Neural crest cell (in vitro differentiated cells): ENCODE measurements at regions not wholly inside any gene's neighbourhood (a gene's known extent, or its start where the extent isn't known, plus 50 kb on each side); places are given as distances from the start of the nearest gene placed in this dataset.

Source experiments
- DNase-seq: peaks from one replicate; pipeline ENCODE4 v3.0.0; 2021; ENCODE audit warnings: low read depth, mixed read lengths, low spot score
- H3K27ac Mint-ChIP-seq: one replicate; pipeline ENCODE4 v1.8.0; 2021; ENCODE audit warnings: mild to moderate bottlenecking, mixed read lengths; ENCODE audit not compliant: unreplicated experiment
- H3K27me3 Mint-ChIP-seq: 2 replicates; pipeline ENCODE4 v1.8.0; 2021; ENCODE audit warnings: low read depth, mild to moderate bottlenecking, mixed read lengths
- H3K36me3 Mint-ChIP-seq: 2 replicates; pipeline ENCODE4 v1.8.0; 2021; ENCODE audit warnings: low read depth, mild to moderate bottlenecking, mixed read lengths
- H3K4me1 Mint-ChIP-seq: 2 replicates; pipeline ENCODE4 v1.8.0; 2021; ENCODE audit warnings: mixed read lengths
- H3K4me3 Mint-ChIP-seq: one replicate; pipeline ENCODE4 v1.8.0; 2021; ENCODE audit warnings: mild to moderate bottlenecking, mixed read lengths
- H3K9me3 Mint-ChIP-seq: 2 replicates; pipeline ENCODE4 v1.8.0; 2021; ENCODE audit warnings: mixed read lengths
- TF ChIP-seq, protein P1 (sequence below): fragments of 200-600 bp; sonication (generic); conservative IDR thresholded peaks from 2 replicates; pipeline ENCODE4 v1.5.0; 2021; ENCODE audit warnings: antibody characterized with exemption, mild to moderate bottlenecking

GRCh38 chr6:163904186-163904585, 489.7 kb downstream of the QKI start:
- H3K4me1 Mint-ChIP-seq, result peaks cover 34% of the 10 kb centered on the region
- peaks cover 8% of the 10 kb centered on the region for H3K36me3 Mint-ChIP-seq
- TF ChIP-seq, protein P1, sequence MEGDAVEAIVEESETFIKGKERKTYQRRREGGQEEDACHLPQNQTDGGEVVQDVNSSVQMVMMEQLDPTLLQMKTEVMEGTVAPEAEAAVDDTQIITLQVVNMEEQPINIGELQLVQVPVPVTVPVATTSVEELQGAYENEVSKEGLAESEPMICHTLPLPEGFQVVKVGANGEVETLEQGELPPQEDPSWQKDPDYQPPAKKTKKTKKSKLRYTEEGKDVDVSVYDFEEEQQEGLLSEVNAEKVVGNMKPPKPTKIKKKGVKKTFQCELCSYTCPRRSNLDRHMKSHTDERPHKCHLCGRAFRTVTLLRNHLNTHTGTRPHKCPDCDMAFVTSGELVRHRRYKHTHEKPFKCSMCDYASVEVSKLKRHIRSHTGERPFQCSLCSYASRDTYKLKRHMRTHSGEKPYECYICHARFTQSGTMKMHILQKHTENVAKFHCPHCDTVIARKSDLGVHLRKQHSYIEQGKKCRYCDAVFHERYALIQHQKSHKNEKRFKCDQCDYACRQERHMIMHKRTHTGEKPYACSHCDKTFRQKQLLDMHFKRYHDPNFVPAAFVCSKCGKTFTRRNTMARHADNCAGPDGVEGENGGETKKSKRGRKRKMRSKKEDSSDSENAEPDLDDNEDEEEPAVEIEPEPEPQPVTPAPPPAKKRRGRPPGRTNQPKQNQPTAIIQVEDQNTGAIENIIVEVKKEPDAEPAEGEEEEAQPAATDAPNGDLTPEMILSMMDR, result no peak
- DNase-seq, result no peak
- no peak overlapping the region for H3K4me3 Mint-ChIP-seq
- no peak overlapping the region for H3K27ac Mint-ChIP-seq
- H3K9me3 Mint-ChIP-seq, result peaks cover 9% of the 10 kb centered on the region
- H3K27me3 Mint-ChIP-seq, result no peaks in the 10 kb centered on the region

DNA sequence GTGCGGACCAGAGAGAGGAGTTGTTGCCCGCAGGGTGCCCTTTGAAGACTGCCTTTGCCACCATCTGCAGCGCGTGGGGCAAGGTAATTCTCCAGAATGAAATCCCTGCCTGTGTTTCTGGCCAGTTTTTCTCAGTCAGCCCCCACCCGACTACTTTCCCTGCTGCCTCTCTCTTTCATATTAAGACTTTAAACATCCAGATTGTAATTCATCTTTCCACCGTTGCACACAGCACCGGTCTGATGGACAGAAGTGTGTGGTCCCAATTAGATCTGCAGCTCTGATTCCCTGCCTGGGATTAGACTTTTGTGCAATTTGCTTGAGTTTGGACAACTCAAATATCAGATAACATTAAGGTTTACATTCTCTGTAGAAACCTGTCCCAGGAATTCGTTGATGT, 489.0 kb downstream of the QKI start:
- Mint-ChIP-seq H3K27ac (no peak overlapping the region), H3K27me3 (no peaks in the 10 kb centered on the region), H3K9me3 (peaks cover 9% of the 10 kb centered on the region), H3K36me3 (peaks cover 8% of the 10 kb centered on the region), H3K4me1 (peaks cover 34% of the 10 kb centered on the region), H3K4me3 (no peak overlapping the region)
- TF ChIP-seq, protein P1, result no peak
- DNase-seq, result no peak

GRCh38 chr6:163902993-163903392, 488.5 kb downstream of the QKI start:
- no peaks in the 10 kb centered on the region for H3K27me3 Mint-ChIP-seq
- TF ChIP-seq, protein P1, result no peak
- peaks cover 8% of the 10 kb centered on the region for H3K9me3 Mint-ChIP-seq
- DNase-seq, result no peak
- H3K36me3 Mint-ChIP-seq, result peaks cover 7% of the 10 kb centered on the region
- H3K4me1 Mint-ChIP-seq, result peaks cover 30% of the 10 kb centered on the region
- H3K27ac Mint-ChIP-seq, result no peak overlapping the region
- no peak overlapping the region for H3K4me3 Mint-ChIP-seq

DNA sequence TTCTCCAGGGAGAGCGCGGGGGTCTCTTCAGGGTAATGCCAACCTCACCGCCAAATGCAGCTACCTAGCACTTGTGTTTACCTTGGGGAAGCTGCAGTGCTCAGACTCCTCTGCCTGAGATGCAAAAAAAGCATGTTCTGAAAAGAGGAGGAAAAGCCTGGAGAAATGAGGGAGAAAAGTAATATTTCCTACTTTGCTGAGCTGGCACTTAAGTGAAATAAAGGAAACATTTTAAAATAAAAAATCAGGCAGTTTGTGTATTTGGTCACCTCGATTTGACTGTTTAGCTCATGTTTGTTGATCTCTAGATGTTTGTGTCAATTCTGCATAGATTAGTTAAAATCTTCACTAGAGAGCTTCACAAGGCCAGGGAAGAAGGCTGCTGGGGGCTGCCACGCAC, 487.2 kb downstream of the QKI start:
- Mint-ChIP-seq H3K4me3 (no peak overlapping the region), H3K27me3 (no peaks in the 10 kb centered on the region), H3K36me3 (peaks cover 3% of the 10 kb centered on the region)

GRCh38 chr6:163900570-163900969, 486.1 kb downstream of the QKI start:
- DNase-seq, result no peak
- H3K4me3 Mint-ChIP-seq, result no peak overlapping the region
- peaks cover 3% of the 10 kb centered on the region for H3K36me3 Mint-ChIP-seq
- H3K27ac Mint-ChIP-seq, result peak overlapping the region; percentile 85
- peaks cover 33% of the 10 kb centered on the region for H3K4me1 Mint-ChIP-seq
- H3K9me3 Mint-ChIP-seq, result peaks cover 3% of the 10 kb centered on the region
- TF ChIP-seq, protein P1, result no peak
- no peaks in the 10 kb centered on the region for H3K27me3 Mint-ChIP-seq

More for the DNA sequence above, 487.2 kb downstream of the QKI start:
- no peak for DNase-seq
- no peak overlapping the region for H3K27ac Mint-ChIP-seq
- H3K4me1 Mint-ChIP-seq, result peaks cover 26% of the 10 kb centered on the region
- peaks cover 4% of the 10 kb centered on the region for H3K9me3 Mint-ChIP-seq
- TF ChIP-seq, protein P1, result no peak

GRCh38 chr6:163897669-163898068, 483.2 kb downstream of the QKI start:
- DNase-seq, result no peak
- TF ChIP-seq, protein P1, result no peak
- H3K4me1 Mint-ChIP-seq, result peaks cover 22% of the 10 kb centered on the region
- H3K9me3 Mint-ChIP-seq, result peaks cover 3% of the 10 kb centered on the region
- H3K27ac Mint-ChIP-seq, result no peak overlapping the region
- no peaks in the 10 kb centered on the region for H3K27me3 Mint-ChIP-seq
- peaks cover 3% of the 10 kb centered on the region for H3K36me3 Mint-ChIP-seq
- H3K4me3 Mint-ChIP-seq, result no peak overlapping the region
